Endothelial cell (in vitro differentiated cells): ENCODE measurements at regions not wholly inside any gene's neighbourhood (a gene's known extent, or its start where the extent isn't known, plus 50 kb on each side); places are given as distances from the start of the nearest gene placed in this dataset.

Source experiments
- DNase-seq: peaks from one replicate; pipeline ENCODE4 v3.0.0; 2021; ENCODE audit warnings: low spot score
- H3K27ac Mint-ChIP-seq: one replicate; pipeline ENCODE4 v1.8.0; 2021; ENCODE audit warnings: mixed read lengths, inconsistent platforms; ENCODE audit not compliant: unreplicated experiment
- H3K27me3 Mint-ChIP-seq: one replicate; pipeline ENCODE4 v1.8.0; 2021; ENCODE audit warnings: mild to moderate bottlenecking, moderate library complexity, mixed read lengths, inconsistent platforms; ENCODE audit not compliant: unreplicated experiment
- H3K36me3 Mint-ChIP-seq: one replicate; pipeline ENCODE4 v1.8.0; 2021; ENCODE audit warnings: mild to moderate bottlenecking, low read depth, mixed read lengths, inconsistent platforms; ENCODE audit not compliant: unreplicated experiment
- H3K4me1 Mint-ChIP-seq: one replicate; pipeline ENCODE4 v1.8.0; 2021; ENCODE audit warnings: mild to moderate bottlenecking, mixed read lengths, inconsistent platforms; ENCODE audit not compliant: unreplicated experiment
- H3K4me3 Mint-ChIP-seq: one replicate; pipeline ENCODE4 v1.8.0; 2021; ENCODE audit warnings: mild to moderate bottlenecking, mixed read lengths, inconsistent platforms; ENCODE audit not compliant: unreplicated experiment
- H3K9me3 Mint-ChIP-seq: one replicate; pipeline ENCODE4 v1.8.0; 2021; ENCODE audit warnings: mixed read lengths, inconsistent platforms; ENCODE audit not compliant: unreplicated experiment
- TF ChIP-seq, protein P1 (sequence below): fragments of 200-600 bp; sonication (generic); IDR thresholded peaks from one replicate; pipeline ENCODE4 v1.5.0; 2021; ENCODE audit warnings: antibody characterized with exemption; ENCODE audit not compliant: unreplicated experiment

DNA sequence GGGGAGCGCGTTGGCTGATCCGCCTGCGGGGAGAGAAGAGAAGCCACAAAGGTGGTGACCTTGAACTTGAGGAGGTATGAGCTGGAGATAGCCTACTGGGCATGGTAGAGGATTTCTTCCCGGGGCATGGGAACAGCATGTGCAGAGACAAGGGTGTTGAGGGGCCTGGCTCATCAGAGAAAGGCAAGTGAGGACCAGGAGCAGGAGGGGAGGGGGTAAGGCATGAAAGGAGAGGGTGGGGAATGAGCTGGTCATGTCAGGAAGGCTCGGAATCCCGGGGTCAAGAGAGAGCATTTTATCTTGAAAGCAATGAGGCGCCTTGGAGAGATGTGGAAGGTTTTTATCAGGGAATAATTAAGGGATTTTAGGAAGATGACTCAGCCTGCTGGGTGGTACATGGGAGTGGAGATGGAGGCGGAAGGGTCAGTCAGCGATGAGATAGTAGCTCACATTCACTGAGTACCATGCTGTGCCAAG, 121.1 kb downstream of the LHX2 start:
- Mint-ChIP-seq H3K27me3 (peaks cover 4% of the 10 kb centered on the region), H3K27ac (no peak overlapping the region), H3K36me3 (no peaks in the 10 kb centered on the region), H3K9me3 (no peaks in the 10 kb centered on the region), H3K4me3 (no peak overlapping the region), H3K4me1 (no peaks in the 10 kb centered on the region)
- TF ChIP-seq, protein P1, sequence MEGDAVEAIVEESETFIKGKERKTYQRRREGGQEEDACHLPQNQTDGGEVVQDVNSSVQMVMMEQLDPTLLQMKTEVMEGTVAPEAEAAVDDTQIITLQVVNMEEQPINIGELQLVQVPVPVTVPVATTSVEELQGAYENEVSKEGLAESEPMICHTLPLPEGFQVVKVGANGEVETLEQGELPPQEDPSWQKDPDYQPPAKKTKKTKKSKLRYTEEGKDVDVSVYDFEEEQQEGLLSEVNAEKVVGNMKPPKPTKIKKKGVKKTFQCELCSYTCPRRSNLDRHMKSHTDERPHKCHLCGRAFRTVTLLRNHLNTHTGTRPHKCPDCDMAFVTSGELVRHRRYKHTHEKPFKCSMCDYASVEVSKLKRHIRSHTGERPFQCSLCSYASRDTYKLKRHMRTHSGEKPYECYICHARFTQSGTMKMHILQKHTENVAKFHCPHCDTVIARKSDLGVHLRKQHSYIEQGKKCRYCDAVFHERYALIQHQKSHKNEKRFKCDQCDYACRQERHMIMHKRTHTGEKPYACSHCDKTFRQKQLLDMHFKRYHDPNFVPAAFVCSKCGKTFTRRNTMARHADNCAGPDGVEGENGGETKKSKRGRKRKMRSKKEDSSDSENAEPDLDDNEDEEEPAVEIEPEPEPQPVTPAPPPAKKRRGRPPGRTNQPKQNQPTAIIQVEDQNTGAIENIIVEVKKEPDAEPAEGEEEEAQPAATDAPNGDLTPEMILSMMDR = no peak
- DNase-seq = no peak

DNA sequence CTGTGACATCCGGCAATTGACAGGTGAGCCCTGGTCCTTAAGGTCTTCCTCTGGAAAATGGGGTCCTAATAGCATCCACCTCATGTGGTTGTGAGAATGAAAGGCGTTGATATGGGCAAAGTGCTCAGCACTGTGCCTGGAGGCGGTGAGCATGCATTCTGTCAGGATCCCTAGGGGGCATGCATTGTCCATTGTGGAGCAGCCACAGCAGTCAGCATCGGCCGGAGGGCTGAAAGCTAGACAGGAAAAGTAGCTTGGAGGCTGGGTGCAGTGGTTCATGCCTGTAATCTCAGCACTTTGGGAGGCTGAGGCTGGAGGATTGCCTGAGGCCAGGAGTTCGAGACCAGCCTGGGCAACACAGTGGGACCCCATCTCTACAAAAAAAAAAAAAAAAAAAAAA, 122.2 kb downstream of the LHX2 start:
- Mint-ChIP-seq H3K36me3 (no peaks in the 10 kb centered on the region), H3K27ac (no peak overlapping the region), H3K27me3 (peaks cover 4% of the 10 kb centered on the region), H3K9me3 (no peaks in the 10 kb centered on the region), H3K4me3 (no peak overlapping the region), H3K4me1 (no peaks in the 10 kb centered on the region)
- peak; percentile 53 for DNase-seq
- TF ChIP-seq, protein P1 = no peak

DNA sequence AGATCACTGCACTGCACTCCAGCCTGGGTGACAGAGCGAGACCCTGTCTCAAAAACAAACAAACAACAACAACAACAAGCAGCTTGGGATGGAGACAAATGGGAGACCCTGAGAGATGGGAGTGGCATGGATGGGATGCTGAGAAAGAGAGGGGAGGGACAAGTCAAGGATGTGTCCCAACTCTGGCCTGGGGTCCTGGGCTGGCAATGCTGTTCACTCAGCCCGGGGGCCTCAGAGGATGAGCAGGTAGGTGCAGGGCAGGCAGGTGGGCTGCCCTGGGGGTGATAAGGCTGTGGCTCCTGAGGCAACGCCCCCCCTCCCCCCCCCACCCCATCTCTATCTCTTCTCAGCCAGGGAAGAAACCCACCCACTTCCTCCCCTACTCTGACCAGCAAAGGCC, 123.0 kb downstream of the LHX2 start:
- Mint-ChIP-seq H3K27ac (no peak overlapping the region), H3K36me3 (no peaks in the 10 kb centered on the region), H3K9me3 (no peaks in the 10 kb centered on the region), H3K27me3 (peaks cover 4% of the 10 kb centered on the region), H3K4me1 (no peaks in the 10 kb centered on the region), H3K4me3 (no peak overlapping the region)
- DNase-seq = no peak
- TF ChIP-seq, protein P1 = no peak

DNA sequence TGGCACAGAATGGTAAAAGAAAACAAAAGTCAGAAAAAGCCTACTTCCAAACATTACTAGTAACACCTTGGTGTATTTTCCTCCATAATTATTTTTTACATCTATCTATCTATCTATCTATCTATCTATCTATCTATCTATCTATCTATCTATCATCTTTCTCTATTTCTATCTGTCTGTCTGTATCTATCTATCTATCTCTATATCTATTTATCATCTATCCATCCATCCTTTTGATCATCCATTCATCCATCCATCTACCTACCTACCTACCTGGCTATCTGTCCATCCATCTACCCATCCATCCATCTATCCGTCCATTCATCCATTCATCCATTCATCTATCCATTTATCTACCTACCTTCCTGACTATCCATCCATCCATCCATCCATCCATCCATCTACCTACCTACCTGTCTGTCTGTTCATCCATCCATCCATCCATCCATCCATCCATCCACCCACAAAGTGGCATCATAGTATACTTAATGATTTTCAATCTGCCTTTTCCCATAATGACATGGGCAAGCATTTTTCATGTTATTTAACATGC, 121.9 kb upstream of the NEK6 start:
- DNase-seq = no peak
- no peaks in the 10 kb centered on the region for H3K36me3 Mint-ChIP-seq
- no peak overlapping the region for H3K27ac Mint-ChIP-seq
- peaks cover 4% of the 10 kb centered on the region for H3K27me3 Mint-ChIP-seq
- H3K4me3 Mint-ChIP-seq = no peak overlapping the region
- no peaks in the 10 kb centered on the region for H3K4me1 Mint-ChIP-seq
- H3K9me3 Mint-ChIP-seq = no peaks in the 10 kb centered on the region
- TF ChIP-seq, protein P1 = no peak

DNA sequence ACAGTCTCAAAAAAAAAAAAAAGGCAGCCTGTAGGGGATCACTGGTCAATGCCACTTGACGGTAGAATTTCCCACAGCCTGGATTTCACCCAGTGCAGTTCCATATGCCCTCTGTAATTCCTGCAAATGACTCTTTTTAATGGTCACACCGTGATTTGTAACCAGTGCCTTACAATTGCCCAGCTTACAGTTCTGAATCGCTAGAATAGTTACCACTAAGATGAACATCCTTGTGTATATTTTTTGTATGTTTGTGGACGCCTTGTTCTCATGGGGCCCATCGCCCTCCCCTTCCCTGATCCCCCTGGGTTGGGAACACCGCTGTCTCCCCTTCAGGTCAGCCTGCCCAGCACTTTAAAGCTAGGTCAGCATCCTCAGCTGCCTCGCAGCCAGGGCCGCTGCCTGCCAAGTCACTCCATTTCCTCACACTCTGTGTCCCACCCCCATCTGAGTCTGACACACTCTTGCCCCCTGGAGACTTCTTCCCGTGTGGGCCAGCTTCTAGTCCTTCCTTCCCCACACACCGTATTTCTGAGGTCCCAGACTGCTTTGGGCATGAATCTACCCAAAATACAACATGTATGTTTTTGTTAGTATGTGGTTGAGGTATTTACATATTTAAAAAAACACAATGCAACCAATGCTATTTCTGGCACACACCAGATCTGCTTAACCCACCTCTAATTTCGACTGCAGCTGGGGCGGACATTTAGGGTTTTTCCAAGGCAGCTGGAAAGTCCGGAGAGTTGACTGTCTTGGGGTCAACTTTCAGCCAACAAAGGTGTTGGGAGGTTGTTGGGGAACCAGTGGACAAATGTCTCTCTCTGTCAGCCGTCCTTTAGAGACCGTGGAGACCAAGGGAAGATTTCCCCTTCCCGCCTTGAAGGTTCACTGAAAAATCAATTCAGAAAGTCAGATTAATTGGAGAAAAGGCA, 120.5 kb upstream of the NEK6 start:
- H3K4me1 Mint-ChIP-seq = no peaks in the 10 kb centered on the region
- no peak for DNase-seq
- no peak overlapping the region for H3K4me3 Mint-ChIP-seq
- no peaks in the 10 kb centered on the region for H3K36me3 Mint-ChIP-seq
- no peaks in the 10 kb centered on the region for H3K9me3 Mint-ChIP-seq
- TF ChIP-seq, protein P1 = no peak
- H3K27ac Mint-ChIP-seq = no peak overlapping the region
- H3K27me3 Mint-ChIP-seq = peaks cover 1% of the 10 kb centered on the region
